NT2/D1 (cell line): ENCODE measurements at regions not wholly inside any gene's neighbourhood (a gene's known extent, or its start where the extent isn't known, plus 50 kb on each side); places are given as distances from the start of the nearest gene placed in this dataset.

ENCODE experiments used
- SUZ12 ChIP-seq: IDR thresholded peaks from 2 replicates; pipeline ENCODE4 v1.6.1; 2011; ENCODE audit not compliant: insufficient read length, insufficient read depth; ENCODE audit errors: extremely low read depth
- YY1 ChIP-seq: IDR thresholded peaks from 2 replicates; pipeline ENCODE4 v1.6.1; 2011; ENCODE audit not compliant: insufficient read length, insufficient read depth
- ZNF274 ChIP-seq: IDR thresholded peaks from 2 replicates; pipeline ENCODE4 v1.6.1; 2011; ENCODE audit warnings: mild to moderate bottlenecking, low read depth, low read length

DNA sequence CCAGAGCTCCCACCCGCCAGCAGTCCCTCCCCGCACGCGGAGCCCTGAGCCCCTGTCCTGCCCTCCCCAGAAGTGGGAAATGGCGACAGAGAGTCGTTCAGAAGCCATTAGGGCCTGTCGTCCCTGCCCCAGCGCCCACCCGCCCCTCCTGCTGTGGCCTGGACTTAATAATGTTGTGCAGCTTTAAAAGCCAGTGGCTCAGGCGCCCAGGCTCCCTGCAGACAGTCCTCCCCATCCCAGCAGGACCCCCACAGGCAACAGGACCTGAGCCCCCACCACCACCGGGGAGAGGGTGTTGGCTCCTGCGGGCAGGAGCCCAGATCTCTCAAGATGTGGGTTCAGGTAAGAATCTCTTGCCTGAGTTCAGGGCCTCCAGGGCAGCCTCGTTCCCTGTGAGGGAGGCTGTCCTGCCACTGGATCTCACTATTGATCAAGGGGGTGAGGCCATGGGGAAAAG is 125.3 kb upstream of the RUNX3 start:
- TF ChIP-seq YY1, result no peak
- no peak for TF ChIP-seq ZNF274
- TF ChIP-seq SUZ12, result no peak
